DOHH2 (cell line): ENCODE measurements at regions not wholly inside any gene's neighbourhood (a gene's known extent, or its start where the extent isn't known, plus 50 kb on each side); places are given as distances from the start of the nearest gene placed in this dataset.

ENCODE experiments used
- CTCF ChIP-seq: fragments of 200-600 bp; sonication (generic); IDR thresholded peaks from one replicate; pipeline ENCODE4 v1.5.1; 2014; ENCODE audit warnings: antibody characterized with exemption, mild to moderate bottlenecking, low read depth, low read length; ENCODE audit not compliant: poor library complexity, severe bottlenecking
- EZH2phosphoT487 ChIP-seq: fragments of 200-600 bp; sonication (generic); IDR thresholded peaks from 2 replicates; pipeline ENCODE4 v1.6.1; 2017; ENCODE audit warnings: borderline replicate concordance, mild to moderate bottlenecking, antibody characterized with exemption, low read length, moderate library complexity, mixed read lengths

- no peak for TF ChIP-seq CTCF
- no peak for TF ChIP-seq EZH2phosphoT487
These were observed 378.7 kb upstream of the RAG2 start for GRCh38 chr11:36976741-36977140.
